ENCODE measurements at regions not wholly inside any gene's neighbourhood (a gene's known extent, or its start where the extent isn't known, plus 50 kb on each side); places are given as distances from the start of the nearest gene placed in this dataset.

GRCh38 chr7:118720632-118721031 is 496.1 kb downstream of the ANKRD7 start:
- H3K4me3 ChIP-seq (replicated peaks in 1 of 2; ENCODE audit: low read depth in 2 of 2, low read length in 2 of 2): no peak overlapping the region
- DNase-seq (ENCODE audit: low read depth in 2 of 2): no peak
- TF ChIP-seq CTCF (IDR thresholded peaks at IDR 0.05; ENCODE audit: low read depth, low read length): no peak

- no peak overlapping the region for H3K4me3 ChIP-seq (replicated peaks in 1 of 2; ENCODE audit: low read depth in 2 of 2, low read length in 2 of 2)
- no peak for TF ChIP-seq CTCF (IDR thresholded peaks at IDR 0.05; ENCODE audit: low read depth, low read length)
- DNase-seq (ENCODE audit: low read depth in 2 of 2): no peak
Observed at GRCh38 chr7:118731854-118732253, 507.4 kb downstream of the ANKRD7 start.

GRCh38 chr7:118734541-118734940 is 510.0 kb downstream of the ANKRD7 start:
- DNase-seq (ENCODE audit: low read depth in 2 of 2): no peak
- no peak overlapping the region for H3K4me3 ChIP-seq (replicated peaks in 1 of 2; ENCODE audit: low read depth in 2 of 2, low read length in 2 of 2)
- no peak for TF ChIP-seq CTCF (IDR thresholded peaks at IDR 0.05; ENCODE audit: low read depth, low read length)

GRCh38 chr7:118735441-118735840 is 510.9 kb downstream of the ANKRD7 start:
- no peak for DNase-seq (ENCODE audit: low read depth in 2 of 2)
- H3K4me3 ChIP-seq (replicated peaks in 1 of 2; ENCODE audit: low read depth in 2 of 2, low read length in 2 of 2): no peak overlapping the region
- no peak for TF ChIP-seq CTCF (IDR thresholded peaks at IDR 0.05; ENCODE audit: low read depth, low read length)

- no peak for TF ChIP-seq CTCF (IDR thresholded peaks at IDR 0.05; ENCODE audit: low read depth, low read length)
- no peak for DNase-seq (ENCODE audit: low read depth in 2 of 2)
- no peak overlapping the region for H3K4me3 ChIP-seq (replicated peaks in 1 of 2; ENCODE audit: low read depth in 2 of 2, low read length in 2 of 2)
Observed at GRCh38 chr7:118737935-118738334, 513.4 kb downstream of the ANKRD7 start.

DNA sequence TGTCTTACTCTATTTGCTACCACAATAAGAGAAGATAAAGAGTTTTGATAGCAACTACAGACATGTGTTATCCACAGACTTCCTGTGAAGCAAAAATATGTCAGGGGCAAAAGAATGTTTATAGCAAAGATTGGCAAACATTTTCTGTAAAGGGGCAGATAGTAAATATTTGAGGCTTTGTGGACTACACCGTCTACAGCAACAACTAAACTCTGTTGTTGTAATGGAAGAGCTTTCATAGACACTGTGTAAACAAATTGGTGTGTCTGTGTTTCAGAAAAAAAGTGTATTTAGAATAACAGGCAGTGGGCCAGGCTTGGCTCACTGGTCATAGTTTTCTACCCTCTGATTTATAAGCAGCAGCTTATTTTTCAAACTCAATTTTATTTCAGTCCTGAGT is 521.4 kb downstream of the ANKRD7 start:
- no peak overlapping the region for H3K4me3 ChIP-seq (replicated peaks in 1 of 2; ENCODE audit: low read depth in 2 of 2, low read length in 2 of 2)
- no peak for DNase-seq (ENCODE audit: low read depth in 2 of 2)
- no peak for TF ChIP-seq CTCF (IDR thresholded peaks at IDR 0.05; ENCODE audit: low read depth, low read length)

DNA sequence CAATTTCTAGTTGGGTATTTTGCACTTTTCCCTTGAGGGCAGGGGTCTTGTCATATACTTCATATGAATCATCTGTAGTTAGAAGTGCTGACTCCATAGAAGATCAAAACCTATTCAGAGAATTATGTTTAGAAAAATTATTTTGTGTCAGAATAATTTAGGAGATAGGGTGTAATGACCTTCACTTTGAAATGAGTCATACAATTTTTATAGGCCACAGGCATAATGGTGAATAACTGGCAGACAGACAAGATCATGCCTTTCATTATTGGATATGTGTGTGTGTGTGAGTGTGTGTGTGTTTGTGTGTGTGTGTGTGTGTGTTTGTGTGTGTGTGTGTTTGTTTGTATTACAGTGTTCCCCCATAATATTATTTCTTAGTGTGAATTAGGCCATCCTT is 523.0 kb downstream of the ANKRD7 start:
- no peak for TF ChIP-seq CTCF (IDR thresholded peaks at IDR 0.05; ENCODE audit: low read depth, low read length)
- no peak for DNase-seq (ENCODE audit: low read depth in 2 of 2)
- no peak overlapping the region for H3K4me3 ChIP-seq (replicated peaks in 1 of 2; ENCODE audit: low read depth in 2 of 2, low read length in 2 of 2)
